ENCODE measurements at regions not wholly inside any gene's neighbourhood (a gene's known extent, or its start where the extent isn't known, plus 50 kb on each side); places are given as distances from the start of the nearest gene placed in this dataset.

- ATAC-seq = no peak
- Histone ChIP-seq H3K27ac (no peak overlapping the region), H3K36me3 (no peaks in the 10 kb centered on the region), H3K4me3 (no peak overlapping the region), H3K9me3 (no peaks in the 10 kb centered on the region), H3K27me3 (no peaks in the 10 kb centered on the region), H3K4me1 (peaks cover 0 to 6% (median 0%) of the 10 kb centered on the region in 3 donors)
- 73 to 78% methylated on average over 9 of the region's 9 CpGs for WGBS, 2 donors (ENCODE audit: low coverage in 1 of 2)
- TF ChIP-seq EP300 (IDR thresholded peaks at IDR 0.05) = no peak
- no peak for TF ChIP-seq POLR2AphosphoS5 (IDR thresholded peaks at IDR 0.05)
- TF ChIP-seq POLR2A (IDR thresholded peaks at IDR 0.05) = no peak
- TF ChIP-seq CTCF (IDR thresholded peaks at IDR 0.05) = no peak
Measured at GRCh38 chr6:41434803-41435481, 99.5 kb downstream of the NCR2 start.

DNA sequence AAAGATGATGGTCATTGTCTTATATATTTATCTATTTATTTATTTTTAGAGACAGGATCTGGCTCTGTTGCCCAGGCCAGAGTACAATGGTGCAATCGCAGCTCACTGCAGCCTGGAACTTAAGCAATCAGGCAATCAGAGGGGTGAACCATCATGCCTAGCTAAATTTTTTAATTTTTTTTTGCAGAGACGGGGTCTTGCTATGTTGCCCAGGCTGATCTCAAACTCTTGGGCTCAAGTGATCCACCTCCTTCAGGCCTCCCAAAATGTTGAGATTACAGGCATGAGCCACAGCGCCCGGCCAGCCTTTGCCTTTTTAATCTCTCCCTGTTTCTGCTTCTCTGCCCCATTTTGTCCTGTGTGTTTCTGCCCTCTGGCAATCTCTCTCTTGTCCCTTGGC lies 102.2 kb downstream of the NCR2 start:
- no peak overlapping the region for H3K4me3 ChIP-seq
- no peak for ATAC-seq
- 89% methylated on average over 2 of the region's 4 CpGs; no CpG with 5 or more reads in 1 of the 2 donors for WGBS, 2 donors (ENCODE audit: low coverage in 1 of 2)
- peaks cover 8% of the 10 kb centered on the region for H3K27me3 ChIP-seq
- H3K4me1 ChIP-seq = peaks cover 0 to 5% (median 0%) of the 10 kb centered on the region in 3 donors
- no peak overlapping the region for H3K27ac ChIP-seq
- no peaks in the 10 kb centered on the region for H3K36me3 ChIP-seq
- H3K9me3 ChIP-seq = no peaks in the 10 kb centered on the region
- TF ChIP-seq POLR2A (IDR thresholded peaks at IDR 0.05) (no peak), EP300 (IDR thresholded peaks at IDR 0.05) (no peak), CTCF (IDR thresholded peaks at IDR 0.05) (no peak), POLR2AphosphoS5 (IDR thresholded peaks at IDR 0.05) (no peak)

DNA sequence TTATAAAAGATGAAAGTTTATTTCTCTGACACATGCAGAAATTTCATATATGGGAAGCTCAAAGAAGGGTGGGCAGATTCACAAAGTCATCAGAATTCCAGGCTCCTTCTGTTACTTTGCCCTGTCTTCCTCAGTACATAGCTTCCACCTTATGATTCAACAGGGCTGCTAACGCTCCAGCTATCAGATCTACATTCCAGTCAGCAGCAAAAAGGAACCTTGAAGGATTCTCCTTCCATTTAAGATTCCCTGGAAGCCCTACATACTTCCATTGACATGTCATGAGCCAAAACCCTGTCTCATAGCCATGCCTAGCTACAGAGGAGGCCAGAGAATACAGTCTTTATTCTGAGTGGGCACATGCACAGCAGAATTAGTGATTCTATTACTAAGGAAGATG lies 103.3 kb downstream of the NCR2 start:
- WGBS, 2 donors (ENCODE audit: low coverage in 1 of 2) = 88 to 100% methylated on average over 1 of the region's 1 CpG
- Histone ChIP-seq H3K9me3 (no peaks in the 10 kb centered on the region), H3K36me3 (no peaks in the 10 kb centered on the region), H3K27ac (no peak overlapping the region), H3K4me3 (no peak overlapping the region), H3K4me1 (peaks cover 0 to 16% (median 11%) of the 10 kb centered on the region in 3 donors), H3K27me3 (peaks cover 12% of the 10 kb centered on the region)
- no peak for ATAC-seq
- TF ChIP-seq POLR2AphosphoS5 (IDR thresholded peaks at IDR 0.05) (no peak), CTCF (IDR thresholded peaks at IDR 0.05) (no peak), EP300 (IDR thresholded peaks at IDR 0.05) (no peak)

- H3K4me3 ChIP-seq = no peak overlapping the region
- peaks cover 12% of the 10 kb centered on the region for H3K27me3 ChIP-seq
- H3K36me3 ChIP-seq = no peaks in the 10 kb centered on the region
- no peak overlapping the region for H3K27ac ChIP-seq
- no peak for TF ChIP-seq EP300 (IDR thresholded peaks at IDR 0.05)
- TF ChIP-seq POLR2A (IDR thresholded peaks at IDR 0.05) = no peak
- no peak for TF ChIP-seq POLR2AphosphoS5 (IDR thresholded peaks at IDR 0.05)
- TF ChIP-seq CTCF (IDR thresholded peaks at IDR 0.05) = no peak
- H3K4me1 ChIP-seq = peaks cover 0 to 26% (median 18%) of the 10 kb centered on the region in 3 donors
- H3K9me3 ChIP-seq = no peaks in the 10 kb centered on the region
- ATAC-seq = no peak
- WGBS, 2 donors (ENCODE audit: low coverage in 1 of 2) = 71 to 81% methylated on average over 6 to 8 of the region's 8 CpGs
Measured at GRCh38 chr6:41439524-41440418, 104.4 kb downstream of the NCR2 start.

All from gastroesophageal sphincter (tissue), 4 donors.